ENCODE measurements at regions not wholly inside any gene's neighbourhood (a gene's known extent, or its start where the extent isn't known, plus 50 kb on each side); places are given as distances from the start of the nearest gene placed in this dataset.

DNA sequence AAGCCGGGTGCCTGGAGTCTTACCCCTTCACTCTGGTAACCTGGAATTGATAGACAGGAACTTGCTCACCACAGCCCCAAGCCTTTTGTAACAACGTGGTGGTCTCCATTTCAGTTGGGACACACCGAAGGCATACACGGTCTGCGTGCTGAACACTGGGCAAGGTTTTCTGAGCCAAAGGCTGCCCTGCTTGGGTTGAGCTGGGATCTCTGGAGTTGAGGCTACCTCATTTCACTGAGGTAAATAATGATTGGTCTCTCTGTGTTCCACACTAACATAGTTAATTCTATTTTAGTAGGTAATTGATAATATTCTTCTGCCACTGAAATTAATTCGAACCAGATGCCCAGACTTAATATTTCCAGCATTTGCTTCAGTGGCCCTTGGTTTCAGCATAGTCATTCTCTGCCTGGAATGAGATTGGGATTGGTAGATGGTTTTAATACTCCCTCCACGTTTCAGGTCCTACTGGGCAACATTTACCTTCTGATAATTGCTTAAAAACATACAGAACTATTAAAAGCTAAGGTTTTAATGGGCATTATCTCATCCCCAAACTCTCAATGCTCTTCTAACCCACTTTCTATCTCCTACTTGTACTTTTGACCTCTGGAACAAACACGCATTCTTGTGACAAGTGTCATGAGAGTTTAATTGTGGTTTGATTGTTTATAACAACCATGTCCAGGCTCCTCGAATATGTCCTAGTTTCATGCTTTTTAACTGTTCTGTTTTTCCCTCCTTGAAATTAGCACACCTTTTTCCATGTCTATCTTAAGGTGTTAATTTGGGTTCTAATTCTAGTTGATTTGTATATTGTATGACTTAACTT lies 202.3 kb upstream of the KLF6 start:
- peaks cover 6% of the 10 kb centered on the region for H3K4me1 Mint-ChIP-seq
- H4K20me1 ChIP-seq (ENCODE audit: control insufficient read depth, insufficient read depth, low read length, poor library complexity, severe bottlenecking): no peaks in the 10 kb centered on the region
- no peak for ATAC-seq (ENCODE audit: low read depth)
- H2AFZ ChIP-seq (ENCODE audit: insufficient read depth, low read depth, low read length, poor library complexity, severe bottlenecking): no peak overlapping the region
- no peaks in the 10 kb centered on the region for H3K36me3 ChIP-seq (replicated peaks in 1 of 2; ENCODE audit: control extremely low read depth in 1 of 2, control insufficient read depth in 1 of 2, extremely low read depth in 1 of 2, insufficient read depth in 2 of 2, low read length in 1 of 2)
- H3K9me3 Mint-ChIP-seq (ENCODE audit: insufficient read depth): no peaks in the 10 kb centered on the region
- ChIA-PET POLR2A (no interaction called here), CTCF (no interaction called here)
- no peak overlapping the region for H3K27ac Mint-ChIP-seq
- TF ChIP-seq CTCF (IDR thresholded peaks at IDR 0.05): no peak
- TF ChIP-seq EZH2 (IDR thresholded peaks at IDR 0.05; ENCODE audit: borderline replicate concordance, insufficient read depth, low read depth, low read length, poor library complexity, severe bottlenecking): no peak
- no peaks in the 10 kb centered on the region for H3K79me2 ChIP-seq (ENCODE audit: control insufficient read depth, insufficient read depth, low read length)
- H3K9me3 ChIP-seq (ENCODE audit: control extremely low read depth in 1 of 3, control insufficient read depth in 2 of 3, insufficient read depth in 1 of 3, low read length in 2 of 3): peaks cover 0 to 7% (median 4%) of the 10 kb centered on the region in 3 donors
- 56% methylated on average over 2 of the region's 9 CpGs for WGBS (ENCODE audit: insufficient coverage)
- H3K27ac ChIP-seq (ENCODE audit: low read length in 2 of 2): no peak overlapping the region
- DNase-seq: no peak
- no peak overlapping the region for H3K4me3 Mint-ChIP-seq
- H3K27me3 ChIP-seq (replicated peaks in 1 of 4; ENCODE audit: control extremely low read depth in 1 of 4, control insufficient read depth in 3 of 4, insufficient read depth in 4 of 4, low read length in 3 of 4): no peaks in the 10 kb centered on the region
- intact Hi-C loops (cut with micrococcal nuclease): no loop called here
- H3K4me1 ChIP-seq (ENCODE audit: control insufficient read depth in 2 of 2, insufficient read depth in 2 of 2, low read length in 2 of 2): no peaks in the 10 kb centered on the region
- no peak overlapping the region for H3K9ac ChIP-seq (ENCODE audit: low read length)
- H3K4me3 ChIP-seq (ENCODE audit: control extremely low read depth in 1 of 5, extremely low read depth in 1 of 5, insufficient read depth in 1 of 5, low read depth in 2 of 5, low read length in 4 of 5): no peak overlapping the region
- no peaks in the 10 kb centered on the region for H3K27me3 Mint-ChIP-seq
- no peak overlapping the region for H3K4me2 ChIP-seq (replicated peaks; ENCODE audit: low read depth, low read length, poor library complexity, severe bottlenecking)

DNA sequence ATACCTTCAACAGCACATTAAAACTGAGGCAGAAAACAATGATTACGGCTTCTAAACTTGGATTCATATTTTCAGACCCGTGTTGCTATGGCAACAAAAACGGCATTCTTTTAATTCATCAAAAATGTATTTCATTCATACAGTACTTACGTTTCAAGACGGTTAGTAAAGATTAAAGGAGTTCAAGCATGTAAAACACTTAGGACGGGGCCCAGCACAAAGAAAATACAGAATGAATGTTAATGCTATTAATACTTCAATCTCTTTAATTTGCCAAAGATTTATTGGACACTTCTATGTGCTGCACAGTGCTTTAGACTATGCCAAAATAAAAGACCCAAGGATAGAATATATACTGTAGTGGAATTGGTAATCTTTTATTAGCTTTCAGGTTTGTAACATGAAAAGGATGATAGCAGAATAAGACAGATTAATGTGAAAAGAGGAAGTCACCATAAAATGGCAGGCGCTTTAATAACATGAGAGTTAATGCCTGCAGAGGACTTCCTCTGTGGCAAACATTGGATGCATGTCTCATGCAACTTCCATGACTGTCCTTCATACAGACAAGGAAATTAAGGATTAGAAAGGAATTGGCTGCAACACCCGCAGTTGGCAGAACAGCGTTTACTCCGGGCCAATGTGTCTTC lies 201.6 kb upstream of the KLF6 start:
- H2AFZ ChIP-seq (ENCODE audit: insufficient read depth, low read depth, low read length, poor library complexity, severe bottlenecking): no peak overlapping the region
- intact Hi-C loops (cut with micrococcal nuclease): no loop called here
- TF ChIP-seq EZH2 (IDR thresholded peaks at IDR 0.05; ENCODE audit: borderline replicate concordance, insufficient read depth, low read depth, low read length, poor library complexity, severe bottlenecking) (no peak), CTCF (IDR thresholded peaks at IDR 0.05) (no peak)

More for the DNA sequence above, 201.6 kb upstream of the KLF6 start:
- 98% methylated on average over 7 of the region's 10 CpGs for WGBS (ENCODE audit: insufficient coverage)
- Histone ChIP-seq H3K9me3 (ENCODE audit: control extremely low read depth in 1 of 3, control insufficient read depth in 2 of 3, insufficient read depth in 1 of 3, low read length in 2 of 3) (peaks cover 0 to 7% (median 4%) of the 10 kb centered on the region in 3 donors), H3K4me2 (replicated peaks; ENCODE audit: low read depth, low read length, poor library complexity, severe bottlenecking) (no peak overlapping the region), H4K20me1 (ENCODE audit: control insufficient read depth, insufficient read depth, low read length, poor library complexity, severe bottlenecking) (no peaks in the 10 kb centered on the region), H3K36me3 (replicated peaks in 1 of 2; ENCODE audit: control extremely low read depth in 1 of 2, control insufficient read depth in 1 of 2, extremely low read depth in 1 of 2, insufficient read depth in 2 of 2, low read length in 1 of 2) (no peaks in the 10 kb centered on the region), H3K27me3 (replicated peaks in 1 of 4; ENCODE audit: control extremely low read depth in 1 of 4, control insufficient read depth in 3 of 4, insufficient read depth in 4 of 4, low read length in 3 of 4) (no peaks in the 10 kb centered on the region), H3K9ac (ENCODE audit: low read length) (no peak overlapping the region), H3K4me3 (ENCODE audit: control extremely low read depth in 1 of 5, extremely low read depth in 1 of 5, insufficient read depth in 1 of 5, low read depth in 2 of 5, low read length in 4 of 5) (no peak overlapping the region), H3K4me1 (ENCODE audit: control insufficient read depth in 2 of 2, insufficient read depth in 2 of 2, low read length in 2 of 2) (no peaks in the 10 kb centered on the region), H3K79me2 (ENCODE audit: control insufficient read depth, insufficient read depth, low read length) (no peaks in the 10 kb centered on the region), H3K27ac (ENCODE audit: low read length in 2 of 2) (no peak overlapping the region)
- Mint-ChIP-seq H3K4me3 (no peak overlapping the region), H3K27ac (no peak overlapping the region), H3K4me1 (peaks cover 6% of the 10 kb centered on the region), H3K27me3 (no peaks in the 10 kb centered on the region), H3K9me3 (ENCODE audit: insufficient read depth) (no peaks in the 10 kb centered on the region)
- no peak for ATAC-seq (ENCODE audit: low read depth)
- ChIA-PET CTCF (no interaction called here), POLR2A (no interaction called here)
- no peak for DNase-seq

Data from B cell (primary cell).